SIG-M5 treated with dmso at 0.1 percent for 504 hours (cell line): ENCODE measurements at regions not wholly inside any gene's neighbourhood (a gene's known extent, or its start where the extent isn't known, plus 50 kb on each side); places are given as distances from the start of the nearest gene placed in this dataset.
"Not testable (repeated sequence)": the region's sequence is repeated elsewhere in the genome, so short reads cannot be mapped to it uniquely, and the experiment has no call there.

Source experiments
- DNase-seq: peaks from one replicate; lab custom pipeline; 2025; ENCODE audit not compliant: unreplicated experiment; lab: John Stamatoyannopoulos, UW

- DNase-seq, result no peak
Measured at GRCh38 chr7:94104301-94104700, 100.1 kb upstream of the BET1 start.

GRCh38 chr7:94109556-94109955, 105.4 kb upstream of the BET1 start:
- DNase-seq, result no peak

GRCh38 chr7:94111009-94111408, 106.9 kb upstream of the BET1 start:
- no peak for DNase-seq

- no peak for DNase-seq
Measured at GRCh38 chr7:94115316-94115715, 111.2 kb upstream of the BET1 start.

- DNase-seq, result no peak
Measured at GRCh38 chr7:94123136-94123535, 119.0 kb upstream of the BET1 start.

- DNase-seq, result no peak
Measured at GRCh38 chr7:94127026-94127425, 122.9 kb upstream of the BET1 start.

GRCh38 chr7:94128072-94128471, 123.9 kb upstream of the BET1 start:
- DNase-seq, result no peak

GRCh38 chr7:94129443-94130140, 125.4 kb upstream of the BET1 start:
- no peak for DNase-seq

GRCh38 chr7:94130716-94131115, 126.6 kb upstream of the BET1 start:
- no peak for DNase-seq

GRCh38 chr7:94133460-94133859, 129.3 kb upstream of the BET1 start:
- DNase-seq, result no peak

- DNase-seq, result no peak
Measured at GRCh38 chr7:94135180-94135579, 131.0 kb upstream of the BET1 start.

GRCh38 chr7:94142281-94142680, 138.1 kb upstream of the BET1 start:
- DNase-seq, result no peak

GRCh38 chr7:94145602-94146001, 141.4 kb upstream of the BET1 start:
- no peak for DNase-seq

GRCh38 chr7:94146408-94146807, 142.3 kb upstream of the BET1 start:
- no peak for DNase-seq

- DNase-seq, result no peak
Measured at GRCh38 chr7:94149789-94150545, 145.8 kb upstream of the BET1 start.

- DNase-seq, result no peak
Measured at GRCh38 chr7:94154182-94154581, 150.0 kb upstream of the BET1 start.

GRCh38 chr7:94154858-94155257, 150.7 kb upstream of the BET1 start:
- no peak for DNase-seq

GRCh38 chr7:94157659-94158306, 153.6 kb upstream of the BET1 start:
- DNase-seq, result not testable (repeated sequence)

GRCh38 chr7:94160719-94161435, 156.7 kb upstream of the BET1 start:
- DNase-seq, result peak; percentile 44

GRCh38 chr7:94161476-94161875, 157.3 kb upstream of the BET1 start:
- DNase-seq, result no peak

GRCh38 chr7:94169682-94170081, 165.5 kb upstream of the BET1 start:
- DNase-seq, result no peak
